Lung (tissue), 11 donors: ENCODE measurements at regions not wholly inside any gene's neighbourhood (a gene's known extent, or its start where the extent isn't known, plus 50 kb on each side); places are given as distances from the start of the nearest gene placed in this dataset.
"Not testable (repeated sequence)": the region's sequence is repeated elsewhere in the genome, so short reads cannot be mapped to it uniquely, and the experiment has no call there.

Source experiments
- ATAC-seq: fragments of 200-7000 bp; cut with Tn5 transposase; one replicate; pipeline ENCODE4 v1.9.1; 2020; ENCODE audit warnings: moderate number of reproducible peaks; ENCODE audit not compliant: insufficient read depth, low FRiP score
- DNase-seq, 3 donors: peaks; one replicate each; pipeline ENCODE4 v3.0.0-alpha.2; 2013 to 2017
- H3K27ac ChIP-seq, 2 donors: one replicate each; pipeline ENCODE4 v1.5.1; 2013; ENCODE audit warnings: mild to moderate bottlenecking in 2 of 2, moderate library complexity in 2 of 2, control low read depth in 1 of 2, inconsistent platforms in 1 of 2, low read depth in 1 of 2, low read length in 1 of 2
- H3K27me3 ChIP-seq, 3 donors: one replicate each; pipeline ENCODE4 v1.5.1; 2013; ENCODE audit warnings: low read length in 2 of 3; ENCODE audit not compliant: control insufficient read depth in 3 of 3, insufficient read depth in 3 of 3
- H3K36me3 ChIP-seq, 4 donors: one replicate each; pipeline ENCODE4 v1.5.1; 2013; ENCODE audit warnings: low read length in 4 of 4, mild to moderate bottlenecking in 1 of 4, moderate library complexity in 1 of 4; ENCODE audit not compliant: control insufficient read depth in 4 of 4, insufficient read depth in 4 of 4
- H3K4me1 ChIP-seq, 5 donors: one replicate each; pipeline ENCODE4 v1.5.1; 2013; ENCODE audit warnings: low read length in 5 of 5, mild to moderate bottlenecking in 2 of 5, moderate library complexity in 1 of 5; ENCODE audit not compliant: control insufficient read depth in 5 of 5, insufficient read depth in 5 of 5
- H3K4me3 ChIP-seq: one replicate; pipeline ENCODE4 v1.5.1; 2013; ENCODE audit warnings: mild to moderate bottlenecking, control low read depth, moderate library complexity
- H3K9ac ChIP-seq, 2 donors: one replicate each; pipeline ENCODE4 v1.5.1; 2013; ENCODE audit warnings: low read length in 2 of 2, control low read depth in 1 of 2; ENCODE audit not compliant: insufficient read depth in 1 of 2
- H3K9me3 ChIP-seq, 4 donors: one replicate each; pipeline ENCODE4 v1.5.1; 2013; ENCODE audit warnings: low read length in 3 of 4, mild to moderate bottlenecking in 1 of 4, moderate library complexity in 1 of 4; ENCODE audit not compliant: control insufficient read depth in 4 of 4, insufficient read depth in 3 of 4
- WGBS, 2 donors: extraction: QIAGEN DNeasy Blood & Tissue Kit; methylation state at CpG; one replicate each; pipeline ENCODE4 v1.1.7; 2013; 5-methylcytosine and 5-hydroxymethylcytosine counted together
- TF ChIP-seq, protein P1 (sequence below): IDR thresholded peaks from 2 replicates; pipeline ENCODE4 v1.5.1; 2012; ENCODE audit warnings: mild to moderate bottlenecking; ENCODE audit errors: control extremely low read depth, extremely low read depth
- donor health status: control.
- donor health status: control.
- donor health status: Bipolar disorder and iron deficiency.
- donor health status: healthy.
- donor health status: DM: yes; HTN: yes; CAD: no.

DNA sequence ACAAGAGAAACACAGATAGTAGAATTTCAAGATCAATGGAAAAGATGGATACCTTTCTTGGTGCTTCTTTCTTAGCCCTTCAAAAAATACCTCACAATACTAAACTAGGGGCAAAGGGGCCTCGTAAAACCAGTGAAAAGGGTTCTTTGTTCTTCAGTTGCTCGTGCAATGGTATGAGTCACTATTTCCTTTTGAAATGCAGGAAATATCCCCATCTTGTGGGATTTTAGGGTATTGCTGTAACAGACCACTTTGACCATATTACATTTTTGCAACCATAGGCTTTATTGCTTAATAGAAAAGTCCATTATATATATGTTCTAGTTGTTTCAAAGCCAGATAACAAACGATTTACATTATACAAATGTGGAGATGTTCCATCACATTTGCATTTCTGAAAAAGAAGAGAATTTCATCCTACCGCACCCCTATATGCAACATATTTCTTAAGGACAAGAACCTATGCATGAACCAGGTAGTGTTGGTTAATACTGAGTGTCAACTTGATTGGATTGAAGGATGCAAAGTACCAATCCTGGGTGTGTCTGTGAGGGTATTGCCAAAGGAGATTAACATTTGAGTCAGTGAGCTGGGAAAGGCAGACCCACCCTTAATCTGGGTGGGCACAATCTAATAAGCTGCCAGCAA is 88.6 kb upstream of the PKN2 start:
- TF ChIP-seq, protein P1, sequence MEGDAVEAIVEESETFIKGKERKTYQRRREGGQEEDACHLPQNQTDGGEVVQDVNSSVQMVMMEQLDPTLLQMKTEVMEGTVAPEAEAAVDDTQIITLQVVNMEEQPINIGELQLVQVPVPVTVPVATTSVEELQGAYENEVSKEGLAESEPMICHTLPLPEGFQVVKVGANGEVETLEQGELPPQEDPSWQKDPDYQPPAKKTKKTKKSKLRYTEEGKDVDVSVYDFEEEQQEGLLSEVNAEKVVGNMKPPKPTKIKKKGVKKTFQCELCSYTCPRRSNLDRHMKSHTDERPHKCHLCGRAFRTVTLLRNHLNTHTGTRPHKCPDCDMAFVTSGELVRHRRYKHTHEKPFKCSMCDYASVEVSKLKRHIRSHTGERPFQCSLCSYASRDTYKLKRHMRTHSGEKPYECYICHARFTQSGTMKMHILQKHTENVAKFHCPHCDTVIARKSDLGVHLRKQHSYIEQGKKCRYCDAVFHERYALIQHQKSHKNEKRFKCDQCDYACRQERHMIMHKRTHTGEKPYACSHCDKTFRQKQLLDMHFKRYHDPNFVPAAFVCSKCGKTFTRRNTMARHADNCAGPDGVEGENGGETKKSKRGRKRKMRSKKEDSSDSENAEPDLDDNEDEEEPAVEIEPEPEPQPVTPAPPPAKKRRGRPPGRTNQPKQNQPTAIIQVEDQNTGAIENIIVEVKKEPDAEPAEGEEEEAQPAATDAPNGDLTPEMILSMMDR: no peak
- WGBS, 2 donors: 40 to 51% methylated on average over 4 of the region's 4 CpGs
- H3K4me1 ChIP-seq: no peaks in the 10 kb centered on the region
- H3K27ac ChIP-seq: no peak overlapping the region
- DNase-seq (peak in 1 of 3 donors; percentile 6), ATAC-seq (no peak)
- no peak overlapping the region for H3K9ac ChIP-seq
- H3K36me3 ChIP-seq: no peaks in the 10 kb centered on the region
- no peak overlapping the region for H3K4me3 ChIP-seq
- peaks cover 0 to 14% (median 4%) of the 10 kb centered on the region in 4 donors for H3K9me3 ChIP-seq
- no peaks in the 10 kb centered on the region for H3K27me3 ChIP-seq

DNA sequence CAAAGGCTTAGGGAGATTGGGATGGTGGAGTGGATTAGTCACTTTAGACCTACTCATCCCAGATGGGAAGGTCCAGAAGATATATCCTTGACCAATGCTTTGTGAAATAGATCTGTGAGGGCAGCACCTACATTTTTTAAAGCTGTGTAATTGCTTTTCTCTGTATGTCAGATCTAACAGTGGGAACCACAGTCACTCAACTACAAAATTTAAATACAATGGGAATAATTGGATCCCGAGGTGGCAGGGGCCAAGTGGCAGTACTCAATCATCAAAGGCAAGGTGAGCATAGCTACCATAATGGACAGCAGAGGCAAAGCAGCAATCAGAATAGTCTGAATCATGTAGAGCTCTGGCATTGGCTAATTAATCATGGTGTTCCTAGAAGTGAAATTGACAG is 86.1 kb upstream of the PKN2 start:
- H3K36me3 ChIP-seq, H3K27ac ChIP-seq, H3K4me3 ChIP-seq, H3K27me3 ChIP-seq, ATAC-seq, DNase-seq, H3K9ac ChIP-seq, H3K4me1 ChIP-seq: not testable (repeated sequence)
- 64 to 72% methylated on average over 1 of the region's 1 CpG for WGBS, 2 donors
- peaks cover 0 to 13% (median 4%) of the 10 kb centered on the region in 4 donors for H3K9me3 ChIP-seq

DNA sequence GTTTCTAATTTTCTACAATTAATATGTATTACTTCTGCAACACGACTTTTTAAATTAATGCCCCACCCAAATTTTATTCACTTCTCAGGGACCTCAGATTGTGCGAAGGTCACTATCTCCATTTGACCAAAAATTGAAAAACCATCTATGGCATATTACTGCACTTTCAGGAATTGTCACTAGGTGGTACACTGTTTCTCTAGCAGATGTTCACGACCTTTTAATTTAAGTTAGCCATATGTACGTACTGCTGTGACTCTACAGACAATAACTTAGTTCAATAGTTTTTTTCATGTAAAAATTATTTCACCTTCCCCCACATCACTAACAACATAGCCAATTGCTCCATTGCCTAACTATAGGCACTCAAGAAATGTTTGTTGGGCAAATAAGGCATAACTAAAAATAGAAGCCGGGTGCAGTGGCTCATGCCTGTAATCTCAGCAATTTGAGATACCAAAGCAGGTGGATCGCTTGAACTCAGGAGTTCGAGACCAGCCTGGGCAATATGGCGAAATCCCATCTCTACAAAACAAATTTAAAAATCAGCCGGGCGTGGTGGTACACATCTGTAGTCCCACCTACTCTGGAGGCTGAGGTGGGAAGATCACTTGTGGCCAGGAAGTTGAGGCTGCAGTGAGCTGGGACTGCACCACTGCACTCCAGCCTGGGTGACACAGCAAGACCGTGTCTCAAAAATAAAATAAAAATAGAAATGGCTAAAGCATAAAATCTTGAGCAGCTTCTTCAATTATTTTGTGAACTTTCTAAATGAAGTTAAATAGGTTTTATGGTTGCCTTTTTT is 75.7 kb upstream of the PKN2 start:
- Histone ChIP-seq H3K9me3 (no peaks in the 10 kb centered on the region), H3K4me3 (no peak overlapping the region), H3K9ac (no peak overlapping the region), H3K27me3 (peaks cover 0 to 3% (median 0%) of the 10 kb centered on the region in 3 donors), H3K36me3 (no peaks in the 10 kb centered on the region), H3K4me1 (peaks cover 0 to 2% (median 0%) of the 10 kb centered on the region in 5 donors), H3K27ac (no peak overlapping the region)
- DNase-seq: peak in 2 of 3 donors; percentile 34 to 59
- TF ChIP-seq, protein P1: no peak
- no peak for ATAC-seq
- WGBS, 2 donors: 58 to 62% methylated on average over 11 of the region's 11 CpGs

DNA sequence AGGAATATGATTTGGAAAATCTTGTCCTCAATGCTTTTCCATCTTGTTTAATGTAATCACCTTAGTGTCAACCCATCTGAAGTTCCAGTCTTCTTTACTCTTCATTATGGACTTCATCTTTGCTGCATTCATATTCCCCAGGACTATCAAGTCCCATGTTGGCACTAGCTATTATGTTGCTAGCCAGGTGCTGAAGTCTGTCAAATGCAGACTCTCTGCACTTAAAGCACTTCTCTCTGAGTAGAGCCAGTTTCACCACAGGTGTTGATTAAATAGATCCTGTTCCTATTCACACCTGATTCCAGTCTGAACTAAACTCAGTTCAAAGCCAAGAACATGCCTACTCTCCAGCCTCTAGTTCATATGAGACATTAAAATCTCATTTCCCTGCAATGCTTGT is 75.0 kb upstream of the PKN2 start:
- TF ChIP-seq, protein P1: no peak
- no peak for ATAC-seq
- Histone ChIP-seq H3K4me1 (peaks cover 0 to 2% (median 0%) of the 10 kb centered on the region in 5 donors), H3K9ac (no peak overlapping the region), H3K27ac (no peak overlapping the region), H3K9me3 (no peaks in the 10 kb centered on the region), H3K36me3 (no peaks in the 10 kb centered on the region), H3K27me3 (peaks cover 0 to 3% (median 0%) of the 10 kb centered on the region in 3 donors), H3K4me3 (no peak overlapping the region)
- peak in 1 of 3 donors; percentile 41 for DNase-seq
